Stimulated activated naive CD8-positive, alpha-beta T cell treated with anti-CD3 and anti-CD28 coated beads, Interleukin-15, Interleukin-2, amounts not matched to agents 100 ng/mL and 50 ng/mL, for 24 hours (primary cell): ENCODE measurements at regions not wholly inside any gene's neighbourhood (a gene's known extent, or its start where the extent isn't known, plus 50 kb on each side); places are given as distances from the start of the nearest gene placed in this dataset.
"Not testable (repeated sequence)": the region's sequence is repeated elsewhere in the genome, so short reads cannot be mapped to it uniquely, and the experiment has no call there.

ENCODE experiments used
- H3K27ac Mint-ChIP-seq: one replicate; pipeline ENCODE4 v1.8.0; 2021; ENCODE audit warnings: mild to moderate bottlenecking, mixed read lengths
- H3K27me3 Mint-ChIP-seq: one replicate; pipeline ENCODE4 v1.8.0; 2021; ENCODE audit warnings: mixed read lengths
- H3K36me3 Mint-ChIP-seq: one replicate; pipeline ENCODE4 v1.8.0; 2021; ENCODE audit warnings: low read depth, mixed read lengths
- H3K4me1 Mint-ChIP-seq: one replicate; pipeline ENCODE4 v1.8.0; 2021; ENCODE audit warnings: low read depth, mixed read lengths
- H3K4me3 Mint-ChIP-seq: one replicate; pipeline ENCODE4 v1.8.0; 2021; ENCODE audit warnings: mild to moderate bottlenecking, mixed read lengths
- H3K9me3 Mint-ChIP-seq: one replicate; pipeline ENCODE4 v1.8.0; 2021; ENCODE audit warnings: mixed read lengths

DNA sequence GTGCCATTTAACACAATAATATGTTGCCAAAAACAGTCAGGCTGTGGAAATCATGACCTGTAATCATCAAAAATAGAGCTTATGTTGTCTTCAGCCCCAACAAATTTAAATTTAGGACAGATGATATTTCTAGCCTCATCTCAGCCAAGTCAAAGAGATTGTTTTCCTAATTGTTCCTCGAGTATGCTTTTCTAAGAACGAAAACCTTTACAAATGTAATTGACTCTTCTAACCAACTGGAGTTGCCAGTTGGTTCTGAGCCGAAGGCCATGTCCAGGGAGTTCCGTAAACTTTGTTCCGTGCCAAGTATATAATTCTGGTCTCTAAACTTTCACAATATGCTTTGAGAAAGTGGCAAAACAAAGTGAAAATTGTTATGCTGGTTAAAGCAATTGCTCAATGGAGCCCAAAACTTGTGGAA is 160.8 kb downstream of the CEMIP2 start:
- Mint-ChIP-seq H3K4me1 (no peaks in the 10 kb centered on the region), H3K36me3 (no peaks in the 10 kb centered on the region), H3K9me3 (peaks cover 4% of the 10 kb centered on the region), H3K27me3 (no peaks in the 10 kb centered on the region), H3K27ac (no peak overlapping the region), H3K4me3 (no peak overlapping the region)

DNA sequence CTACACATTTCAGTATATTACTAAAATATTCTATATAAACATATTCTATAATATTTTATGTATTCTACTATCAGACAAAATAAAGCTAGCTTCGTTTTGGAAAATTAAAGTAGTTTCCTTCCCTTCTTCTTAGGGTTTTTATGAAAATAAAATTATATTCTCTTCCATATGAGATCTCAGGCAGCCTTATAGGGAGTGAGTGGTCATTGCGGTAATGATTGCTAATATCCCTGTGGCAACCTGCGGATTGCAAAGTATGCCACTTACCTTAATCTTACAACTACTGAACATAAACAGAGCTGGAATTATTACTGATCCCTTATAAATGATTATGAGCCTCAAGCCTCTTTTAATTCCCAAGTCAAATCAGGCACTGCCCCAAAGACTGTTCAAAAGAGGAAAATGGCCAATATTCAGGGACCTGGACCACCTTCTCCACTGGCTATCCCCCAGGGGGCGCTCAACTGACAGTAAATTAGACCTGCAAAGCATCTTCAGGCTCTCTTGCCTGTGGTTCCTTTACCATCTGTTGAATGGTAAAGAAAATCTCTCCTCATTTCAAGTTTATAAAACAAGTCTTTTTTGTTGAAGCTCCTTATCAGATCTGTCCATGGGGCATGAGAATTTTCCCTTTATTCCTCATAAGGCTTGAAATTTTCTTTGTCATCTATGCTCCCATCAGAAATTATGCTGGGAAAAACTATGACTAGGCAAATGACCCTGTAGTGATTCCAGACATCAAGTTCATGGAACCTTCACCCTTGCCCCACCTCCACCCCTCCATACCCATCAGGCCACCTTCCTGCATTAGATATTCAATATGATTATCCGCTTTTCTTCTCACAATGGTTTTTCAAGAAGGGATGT is 163.9 kb downstream of the CEMIP2 start:
- no peaks in the 10 kb centered on the region for H3K27me3 Mint-ChIP-seq
- H3K9me3 Mint-ChIP-seq: no peaks in the 10 kb centered on the region
- H3K36me3 Mint-ChIP-seq: no peaks in the 10 kb centered on the region
- no peaks in the 10 kb centered on the region for H3K4me1 Mint-ChIP-seq
- no peak overlapping the region for H3K27ac Mint-ChIP-seq
- no peak overlapping the region for H3K4me3 Mint-ChIP-seq

DNA sequence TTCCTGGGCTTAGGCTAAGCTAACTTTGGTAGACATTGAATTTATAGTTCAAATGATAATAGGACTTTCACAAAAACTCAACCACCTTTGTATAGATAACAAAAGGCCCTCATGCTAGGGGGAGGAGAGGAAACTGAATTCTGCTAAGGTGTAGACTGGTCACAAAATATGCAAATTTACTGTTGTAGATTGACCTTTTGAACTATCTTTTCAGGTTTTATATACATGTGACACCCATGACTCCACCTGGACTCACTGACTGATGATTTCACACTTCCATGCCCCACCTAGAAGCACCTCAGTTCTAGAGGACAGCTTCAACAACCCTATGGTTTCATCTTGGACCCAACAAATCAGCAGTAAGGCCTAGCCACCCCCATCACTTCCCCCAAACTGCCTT is 165.7 kb downstream of the CEMIP2 start:
- Mint-ChIP-seq H3K27ac (no peak overlapping the region), H3K27me3 (no peaks in the 10 kb centered on the region), H3K9me3 (no peaks in the 10 kb centered on the region), H3K4me1 (no peaks in the 10 kb centered on the region), H3K4me3 (no peak overlapping the region), H3K36me3 (no peaks in the 10 kb centered on the region)

DNA sequence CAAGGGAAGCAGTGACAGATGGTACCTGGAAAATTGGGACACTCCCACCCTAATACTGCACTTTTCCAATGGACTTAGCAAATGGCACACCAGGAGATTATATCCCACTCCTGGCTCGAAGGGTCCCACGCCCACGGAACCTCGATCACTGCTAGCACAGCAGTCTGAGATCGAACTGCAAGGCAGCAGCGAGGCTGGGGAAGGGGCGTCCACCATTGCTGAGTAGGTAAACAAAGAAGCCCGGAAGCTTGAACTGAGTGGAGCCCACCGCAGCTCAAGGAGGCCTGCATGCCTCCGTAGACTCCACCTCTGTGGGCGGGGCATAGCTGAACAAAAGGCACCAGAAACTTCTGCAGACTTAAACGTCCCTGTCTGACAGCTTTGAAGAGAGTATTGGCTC is 172.6 kb downstream of the CEMIP2 start:
- H3K27ac Mint-ChIP-seq, H3K9me3 Mint-ChIP-seq, H3K4me1 Mint-ChIP-seq, H3K36me3 Mint-ChIP-seq, H3K27me3 Mint-ChIP-seq, H3K4me3 Mint-ChIP-seq: not testable (repeated sequence)

DNA sequence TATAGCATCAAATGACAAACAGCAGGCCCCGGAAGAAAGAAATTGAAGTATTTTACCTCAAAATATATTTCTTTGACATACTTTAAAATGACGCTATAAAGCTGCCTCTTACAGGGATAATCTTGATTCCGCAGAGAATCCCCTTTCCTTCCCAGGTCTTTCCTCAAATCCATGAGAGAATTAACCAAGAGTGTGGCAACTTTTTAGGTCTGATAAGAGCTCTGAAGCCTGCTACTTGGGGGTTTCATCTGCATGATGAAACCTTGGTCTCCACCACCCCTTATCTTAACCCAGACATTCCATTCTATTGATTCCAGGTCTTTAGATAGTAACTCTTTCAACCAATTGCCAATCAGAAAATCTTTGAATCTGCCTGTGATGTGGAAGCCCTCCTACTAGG is 173.8 kb downstream of the CEMIP2 start:
- Mint-ChIP-seq H3K36me3 (no peaks in the 10 kb centered on the region), H3K27me3 (peaks cover 6% of the 10 kb centered on the region), H3K4me1 (no peaks in the 10 kb centered on the region), H3K4me3 (no peak overlapping the region), H3K9me3 (no peaks in the 10 kb centered on the region), H3K27ac (no peak overlapping the region)

DNA sequence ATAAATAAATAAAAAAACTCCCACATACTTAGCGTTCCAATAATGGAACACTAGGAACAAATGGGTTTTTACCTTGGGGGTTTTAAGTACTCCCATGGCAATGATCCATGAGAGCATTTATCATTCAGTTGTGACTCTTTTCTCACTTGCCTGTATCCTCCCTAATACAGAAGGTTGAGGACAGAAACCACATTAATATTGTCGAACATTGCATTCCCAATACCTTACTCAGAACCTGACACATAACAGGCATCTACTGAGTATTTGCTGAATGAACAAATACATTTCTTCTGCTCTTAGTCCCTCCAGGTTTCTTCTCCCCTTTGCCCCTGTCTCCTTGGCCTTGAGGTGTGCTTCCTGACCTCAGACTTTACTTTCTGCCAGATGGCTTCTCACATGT is 175.9 kb downstream of the CEMIP2 start:
- Mint-ChIP-seq H3K4me3 (no peak overlapping the region), H3K9me3 (no peaks in the 10 kb centered on the region), H3K27me3 (peaks cover 12% of the 10 kb centered on the region), H3K27ac (no peak overlapping the region), H3K36me3 (no peaks in the 10 kb centered on the region), H3K4me1 (no peaks in the 10 kb centered on the region)

DNA sequence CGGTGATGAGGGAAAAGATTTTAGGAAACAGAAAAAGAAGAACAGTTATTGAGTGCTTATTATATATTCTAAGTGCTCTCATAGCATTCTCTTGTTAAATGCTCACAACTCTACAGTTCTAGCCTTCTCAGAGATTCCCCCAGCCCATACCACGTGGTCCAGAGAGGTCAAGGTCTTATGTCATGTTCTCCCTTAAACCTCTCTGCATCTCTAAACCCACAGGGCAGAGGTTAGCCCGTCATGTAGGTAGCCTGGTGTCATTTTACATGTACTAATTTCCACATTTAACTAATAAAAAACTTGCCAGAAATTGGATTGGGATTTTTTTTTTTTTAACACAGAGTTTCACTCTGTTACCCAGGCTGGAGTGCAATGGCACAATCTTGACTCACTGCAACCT is 178.0 kb downstream of the CEMIP2 start:
- Mint-ChIP-seq H3K27ac (no peak overlapping the region), H3K36me3 (no peaks in the 10 kb centered on the region), H3K27me3 (peaks cover 12% of the 10 kb centered on the region), H3K9me3 (no peaks in the 10 kb centered on the region), H3K4me3 (no peak overlapping the region), H3K4me1 (no peaks in the 10 kb centered on the region)

DNA sequence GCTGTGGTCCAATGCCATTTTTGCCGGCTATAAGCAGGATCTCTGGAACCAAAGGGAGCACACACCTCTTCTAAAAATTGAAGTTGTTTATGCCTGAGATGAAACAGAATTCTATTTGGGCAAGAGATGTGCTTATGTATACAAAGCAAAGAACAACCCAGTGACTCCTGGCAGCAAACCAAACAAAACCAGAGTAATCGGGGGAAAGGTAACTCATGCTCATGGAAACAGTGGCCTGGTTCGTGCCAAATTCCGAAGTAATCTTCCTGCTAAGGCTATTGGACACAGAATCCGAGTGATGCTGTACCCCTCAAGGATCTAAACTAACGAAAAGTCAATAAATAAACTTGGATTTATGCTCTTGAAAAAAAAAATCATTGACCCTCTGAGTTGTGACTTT is 178.7 kb downstream of the CEMIP2 start:
- no peak overlapping the region for H3K27ac Mint-ChIP-seq
- H3K9me3 Mint-ChIP-seq: no peaks in the 10 kb centered on the region
- no peaks in the 10 kb centered on the region for H3K4me1 Mint-ChIP-seq
- no peak overlapping the region for H3K4me3 Mint-ChIP-seq
- no peaks in the 10 kb centered on the region for H3K36me3 Mint-ChIP-seq
- H3K27me3 Mint-ChIP-seq: peaks cover 12% of the 10 kb centered on the region

DNA sequence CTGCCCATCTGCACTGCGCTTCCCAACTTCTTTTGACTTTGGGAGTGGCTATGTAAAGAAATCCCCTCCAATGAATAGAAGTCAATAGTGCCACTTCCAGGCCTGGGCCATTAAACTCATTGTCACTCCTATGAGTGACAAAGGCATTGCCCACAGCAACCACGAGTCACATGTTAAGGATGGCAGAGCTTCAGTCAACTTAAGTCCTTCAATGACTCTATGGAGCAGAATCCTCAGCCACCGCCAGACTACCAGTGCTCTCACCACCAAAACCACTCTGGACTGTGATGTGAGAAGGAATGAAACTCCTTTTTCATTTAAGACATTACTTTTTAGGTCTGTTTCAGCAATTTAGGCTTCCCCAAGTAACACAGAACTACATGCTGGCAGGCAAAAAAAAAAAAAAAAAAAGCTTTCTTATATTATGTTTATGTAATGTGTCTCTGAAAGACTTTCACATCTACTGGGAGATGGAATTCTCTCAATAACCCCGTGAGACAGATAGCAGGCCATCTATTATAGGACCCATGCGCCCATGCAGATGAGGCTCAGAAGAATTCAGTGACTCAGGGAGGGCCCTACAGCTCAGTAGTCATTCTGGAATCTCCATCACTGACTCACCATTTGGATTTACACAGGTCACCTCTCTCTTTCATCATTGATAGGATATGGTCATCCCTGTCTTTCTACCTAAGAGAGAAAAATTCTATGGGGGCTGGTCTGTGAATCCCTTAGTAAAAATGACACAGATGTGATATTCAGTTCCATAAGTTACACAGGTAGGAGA is 180.5 kb downstream of the CEMIP2 start:
- H3K9me3 Mint-ChIP-seq: no peaks in the 10 kb centered on the region
- H3K4me1 Mint-ChIP-seq: no peaks in the 10 kb centered on the region
- H3K27ac Mint-ChIP-seq: no peak overlapping the region
- peaks cover 7% of the 10 kb centered on the region for H3K27me3 Mint-ChIP-seq
- no peak overlapping the region for H3K4me3 Mint-ChIP-seq
- no peaks in the 10 kb centered on the region for H3K36me3 Mint-ChIP-seq

DNA sequence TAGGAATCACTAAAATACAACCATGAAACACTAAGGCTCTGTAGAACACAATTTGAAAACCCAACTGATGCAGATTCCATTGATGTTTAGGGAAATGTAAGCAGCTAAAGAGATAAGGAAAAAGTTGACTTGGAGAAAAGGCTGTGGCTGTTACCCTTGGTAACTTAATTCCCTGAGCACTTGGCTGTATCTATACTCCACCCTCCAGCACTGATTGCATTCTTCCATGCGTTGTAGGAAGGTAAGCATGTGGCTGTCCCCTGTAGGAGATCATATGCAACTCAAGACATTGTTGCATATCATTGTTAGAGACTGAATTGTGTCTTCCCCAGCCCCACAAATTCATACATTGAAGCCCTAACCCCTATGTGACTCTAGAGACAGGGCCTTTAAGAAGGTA is 184.5 kb downstream of the CEMIP2 start:
- Mint-ChIP-seq H3K4me3 (no peak overlapping the region), H3K9me3 (no peaks in the 10 kb centered on the region), H3K27ac (no peak overlapping the region), H3K27me3 (no peaks in the 10 kb centered on the region), H3K4me1 (no peaks in the 10 kb centered on the region), H3K36me3 (no peaks in the 10 kb centered on the region)

DNA sequence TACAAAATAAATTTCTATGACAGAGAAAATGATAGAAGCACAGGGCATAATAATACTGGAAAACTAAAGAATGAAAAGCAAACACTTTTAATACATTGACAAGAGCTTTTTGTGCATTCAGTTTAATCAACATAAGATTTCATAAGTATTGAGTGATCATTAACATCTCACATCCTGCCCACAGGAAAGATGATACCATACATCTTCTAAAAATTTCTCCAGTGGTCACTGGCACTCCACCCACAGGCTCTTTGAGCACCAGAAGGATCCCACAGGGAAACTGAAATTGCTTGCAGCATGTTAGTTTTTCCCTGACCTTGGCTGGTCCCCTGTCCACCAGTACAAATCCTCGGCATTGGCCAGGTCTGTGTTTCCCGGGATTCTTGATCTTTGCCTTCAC is 186.0 kb downstream of the CEMIP2 start:
- Mint-ChIP-seq H3K4me3 (no peak overlapping the region), H3K9me3 (no peaks in the 10 kb centered on the region), H3K27ac (no peak overlapping the region), H3K36me3 (no peaks in the 10 kb centered on the region), H3K27me3 (no peaks in the 10 kb centered on the region), H3K4me1 (no peaks in the 10 kb centered on the region)

DNA sequence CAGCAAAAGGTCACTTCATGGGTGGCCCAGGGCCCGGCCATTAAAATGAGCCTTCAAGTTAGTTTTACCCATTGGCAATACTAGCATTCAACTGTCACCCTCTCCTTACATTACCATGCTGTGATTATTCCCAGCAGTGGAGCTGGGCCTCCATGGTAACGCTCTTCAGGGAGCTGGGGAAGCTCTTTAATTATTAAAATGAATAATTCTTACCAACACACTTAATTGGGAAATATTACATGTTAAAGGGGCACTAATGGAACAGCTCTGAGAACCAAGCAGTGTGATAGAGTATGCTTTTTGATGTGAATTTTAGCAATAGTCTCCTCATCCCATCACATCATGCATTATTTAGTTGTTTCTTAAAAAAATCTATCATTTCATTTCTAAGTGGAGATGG is 187.2 kb downstream of the CEMIP2 start:
- H3K27ac Mint-ChIP-seq: no peak overlapping the region
- no peaks in the 10 kb centered on the region for H3K36me3 Mint-ChIP-seq
- H3K27me3 Mint-ChIP-seq: peaks cover under 1% of the 10 kb centered on the region
- H3K9me3 Mint-ChIP-seq: no peaks in the 10 kb centered on the region
- H3K4me1 Mint-ChIP-seq: no peaks in the 10 kb centered on the region
- no peak overlapping the region for H3K4me3 Mint-ChIP-seq

DNA sequence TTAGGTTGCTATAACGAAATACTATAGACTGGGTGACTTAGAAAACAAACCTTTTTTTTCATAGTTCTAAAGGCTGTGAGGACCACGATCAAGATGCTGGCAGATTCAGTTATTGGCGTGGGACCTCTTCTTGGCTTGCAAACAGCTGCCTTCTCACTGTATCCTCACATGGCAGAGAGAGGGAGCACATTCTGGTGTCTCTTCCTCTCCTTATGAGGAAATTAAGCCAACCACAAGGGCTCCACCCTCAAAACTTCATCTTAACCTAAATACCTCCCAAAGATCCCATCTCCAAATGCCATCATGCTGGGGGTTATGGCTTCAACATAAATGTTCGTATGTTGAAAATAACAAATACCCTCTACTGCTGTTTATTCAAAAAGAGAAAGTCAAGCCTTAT is 197.1 kb downstream of the CEMIP2 start:
- Mint-ChIP-seq H3K27me3 (peaks cover 22% of the 10 kb centered on the region), H3K27ac (no peak overlapping the region), H3K36me3 (no peaks in the 10 kb centered on the region), H3K4me1 (no peaks in the 10 kb centered on the region), H3K9me3 (peaks cover 5% of the 10 kb centered on the region), H3K4me3 (no peak overlapping the region)

DNA sequence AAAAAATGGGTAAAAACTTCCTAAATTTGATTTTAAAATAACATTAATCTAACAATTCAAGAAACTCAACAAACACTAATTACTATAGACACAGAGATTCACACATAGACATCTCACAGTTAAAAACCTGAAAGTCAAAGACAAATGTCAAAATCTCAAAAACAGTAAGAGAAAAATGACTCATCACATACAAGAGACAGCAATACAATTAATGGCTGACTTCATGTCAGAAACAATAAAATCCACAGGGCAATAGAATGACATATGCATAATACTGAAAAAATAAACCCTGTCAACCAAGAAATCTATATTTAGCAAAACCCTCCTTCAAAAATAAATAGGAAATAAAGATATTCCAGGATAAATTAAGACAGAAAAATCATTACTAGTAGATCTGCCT is 200.4 kb downstream of the CEMIP2 start:
- no peak overlapping the region for H3K27ac Mint-ChIP-seq
- H3K27me3 Mint-ChIP-seq: peaks cover 33% of the 10 kb centered on the region
- no peaks in the 10 kb centered on the region for H3K36me3 Mint-ChIP-seq
- H3K4me1 Mint-ChIP-seq: no peaks in the 10 kb centered on the region
- no peak overlapping the region for H3K4me3 Mint-ChIP-seq
- peaks cover 5% of the 10 kb centered on the region for H3K9me3 Mint-ChIP-seq

DNA sequence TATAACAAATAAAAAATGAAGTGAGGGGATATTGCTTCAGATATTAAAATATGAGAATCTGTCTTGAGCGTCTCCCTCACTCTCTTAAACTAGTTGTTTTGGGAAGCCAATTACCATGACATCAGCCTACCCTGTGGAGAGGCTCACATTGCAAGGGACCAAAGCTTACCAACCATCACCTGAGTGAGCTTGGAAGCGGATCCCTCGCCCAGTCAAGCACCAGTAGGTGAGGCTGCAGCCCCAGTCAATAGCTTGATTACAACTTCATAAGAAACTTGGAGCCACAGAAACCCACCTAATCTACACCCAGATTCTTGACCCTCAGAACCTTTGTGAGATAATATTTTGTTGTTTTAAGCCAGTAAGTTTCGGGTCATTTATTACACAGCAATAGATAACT is 206.2 kb downstream of the CEMIP2 start:
- H3K27me3 Mint-ChIP-seq: peaks cover 47% of the 10 kb centered on the region
- no peak overlapping the region for H3K27ac Mint-ChIP-seq
- peaks cover 5% of the 10 kb centered on the region for H3K9me3 Mint-ChIP-seq
- H3K4me3 Mint-ChIP-seq: no peak overlapping the region
- H3K4me1 Mint-ChIP-seq: no peaks in the 10 kb centered on the region
- no peaks in the 10 kb centered on the region for H3K36me3 Mint-ChIP-seq
